ENCODE measurements at regions not wholly inside any gene's neighbourhood (a gene's known extent, or its start where the extent isn't known, plus 50 kb on each side); places are given as distances from the start of the nearest gene placed in this dataset.
A peak's percentile ranks its signal among the peaks of the same experiment; 100 is the strongest.

DNA sequence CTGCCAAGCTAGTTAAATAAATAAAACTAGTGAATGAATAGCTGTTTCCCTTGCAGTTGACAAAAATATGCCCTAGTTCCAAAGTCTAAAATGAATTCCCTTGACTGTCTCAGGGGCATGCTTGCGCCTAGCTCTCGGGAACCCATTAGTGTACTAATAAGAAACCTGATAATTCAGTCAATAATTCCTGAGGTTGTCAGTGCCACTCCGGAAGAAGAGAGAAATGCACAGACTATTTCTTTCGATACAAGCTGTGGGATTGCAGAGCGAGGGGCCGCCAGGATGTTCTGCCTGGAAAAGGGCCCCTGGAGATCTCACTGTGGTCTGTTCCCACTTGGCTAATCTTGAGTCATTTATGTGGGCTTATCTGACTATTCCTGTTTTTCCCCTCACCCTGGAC lies 56.4 kb upstream of the LARP1 start:
- no peaks in the 10 kb centered on the region for H3K9me3 ChIP-seq (ENCODE audit: low read length)
- no peaks in the 10 kb centered on the region for H3K9me2 ChIP-seq (replicated peaks; ENCODE audit: low read length)
- no peaks in the 10 kb centered on the region for H3K36me3 ChIP-seq (ENCODE audit: low read depth, low read length)
- intact Hi-C loops (cut with micrococcal nuclease), result no loop called here
- H3K4me2 ChIP-seq (ENCODE audit: low read length), result no peak overlapping the region
- CTCF ChIA-PET, result no interaction called here
- H3K4me1 ChIP-seq (ENCODE audit: insufficient read depth, low read length), result no peaks in the 10 kb centered on the region
- H2AFZ ChIP-seq (ENCODE audit: low read length), result no peak overlapping the region
- no peak overlapping the region for H3K27ac ChIP-seq (ENCODE audit: low read length)
- DNase-seq (no peak), ATAC-seq (no peak)
- H3F3A ChIP-seq (ENCODE audit: low read length, unreplicated experiment), result no peaks in the 10 kb centered on the region
- H3K79me2 ChIP-seq (ENCODE audit: low read length), result no peaks in the 10 kb centered on the region
- no peaks in the 10 kb centered on the region for H4K20me1 ChIP-seq (ENCODE audit: low read length)
- POLR2A ChIA-PET (ENCODE audit: unreplicated experiment), result no interaction called here
- TF ChIP-seq, protein P1, sequence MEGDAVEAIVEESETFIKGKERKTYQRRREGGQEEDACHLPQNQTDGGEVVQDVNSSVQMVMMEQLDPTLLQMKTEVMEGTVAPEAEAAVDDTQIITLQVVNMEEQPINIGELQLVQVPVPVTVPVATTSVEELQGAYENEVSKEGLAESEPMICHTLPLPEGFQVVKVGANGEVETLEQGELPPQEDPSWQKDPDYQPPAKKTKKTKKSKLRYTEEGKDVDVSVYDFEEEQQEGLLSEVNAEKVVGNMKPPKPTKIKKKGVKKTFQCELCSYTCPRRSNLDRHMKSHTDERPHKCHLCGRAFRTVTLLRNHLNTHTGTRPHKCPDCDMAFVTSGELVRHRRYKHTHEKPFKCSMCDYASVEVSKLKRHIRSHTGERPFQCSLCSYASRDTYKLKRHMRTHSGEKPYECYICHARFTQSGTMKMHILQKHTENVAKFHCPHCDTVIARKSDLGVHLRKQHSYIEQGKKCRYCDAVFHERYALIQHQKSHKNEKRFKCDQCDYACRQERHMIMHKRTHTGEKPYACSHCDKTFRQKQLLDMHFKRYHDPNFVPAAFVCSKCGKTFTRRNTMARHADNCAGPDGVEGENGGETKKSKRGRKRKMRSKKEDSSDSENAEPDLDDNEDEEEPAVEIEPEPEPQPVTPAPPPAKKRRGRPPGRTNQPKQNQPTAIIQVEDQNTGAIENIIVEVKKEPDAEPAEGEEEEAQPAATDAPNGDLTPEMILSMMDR (conservative IDR thresholded peaks at IDR 0.05; ENCODE audit: low read depth, low read length), result no peak
- TF ChIP-seq EZH2 (IDR thresholded peaks at IDR 0.05; ENCODE audit: low read length, unreplicated experiment) (no peak), EZH2phosphoT487 (IDR thresholded peaks at IDR 0.05; ENCODE audit: borderline replicate concordance, low read length) (no peak)
- H3K4me3 ChIP-seq (ENCODE audit: low read length), result no peak overlapping the region
- no peak overlapping the region for H3K9ac ChIP-seq (ENCODE audit: low read length)
- no peaks in the 10 kb centered on the region for H3K27me3 ChIP-seq (ENCODE audit: low read length)
- no TSS peak for BruUV-seq (replicated peaks)

DNA sequence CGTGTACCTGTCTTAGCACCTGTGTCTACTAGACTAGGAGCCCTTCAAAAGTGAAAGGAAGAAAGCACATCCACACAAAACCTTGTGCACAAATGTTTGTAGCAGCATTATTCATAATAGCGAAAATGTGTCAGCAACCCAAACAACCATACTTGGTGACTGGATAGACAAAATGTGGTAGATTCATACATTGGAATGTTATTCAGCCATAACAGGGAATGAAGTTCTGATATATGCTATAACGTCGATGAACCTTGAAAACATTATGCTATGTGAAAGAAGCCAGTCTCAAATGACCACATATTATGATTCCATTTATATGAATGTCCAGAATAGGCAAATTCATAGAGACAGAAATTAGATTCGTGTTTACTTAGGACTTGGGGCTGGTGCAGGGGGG lies 57.8 kb upstream of the LARP1 start:
- H4K20me1 ChIP-seq (ENCODE audit: low read length), result no peaks in the 10 kb centered on the region
- ChIA-PET CTCF (no interaction called here), POLR2A (ENCODE audit: unreplicated experiment) (no interaction called here)
- no peak overlapping the region for H2AFZ ChIP-seq (ENCODE audit: low read length)
- H3F3A ChIP-seq (ENCODE audit: low read length, unreplicated experiment), result no peaks in the 10 kb centered on the region
- no peak overlapping the region for H3K9ac ChIP-seq (ENCODE audit: low read length)
- intact Hi-C loops (cut with micrococcal nuclease), result no loop called here
- BruUV-seq (replicated peaks), result no TSS peak
- no peaks in the 10 kb centered on the region for H3K9me3 ChIP-seq (ENCODE audit: low read length)
- ATAC-seq (no peak), DNase-seq (peak; percentile 13)
- no peak overlapping the region for H3K27ac ChIP-seq (ENCODE audit: low read length)
- H3K4me3 ChIP-seq (ENCODE audit: low read length), result no peak overlapping the region
- no peak overlapping the region for H3K4me2 ChIP-seq (ENCODE audit: low read length)
- H3K9me2 ChIP-seq (replicated peaks; ENCODE audit: low read length), result no peaks in the 10 kb centered on the region
- H3K79me2 ChIP-seq (ENCODE audit: low read length), result no peaks in the 10 kb centered on the region
- TF ChIP-seq EZH2 (IDR thresholded peaks at IDR 0.05; ENCODE audit: low read length, unreplicated experiment) (no peak), EZH2phosphoT487 (IDR thresholded peaks at IDR 0.05; ENCODE audit: borderline replicate concordance, low read length) (no peak)
- TF ChIP-seq, protein P1 (conservative IDR thresholded peaks at IDR 0.05; ENCODE audit: low read depth, low read length), result no peak
- no peaks in the 10 kb centered on the region for H3K4me1 ChIP-seq (ENCODE audit: insufficient read depth, low read length)
- H3K27me3 ChIP-seq (ENCODE audit: low read length), result no peaks in the 10 kb centered on the region
- no peaks in the 10 kb centered on the region for H3K36me3 ChIP-seq (ENCODE audit: low read depth, low read length)

DNA sequence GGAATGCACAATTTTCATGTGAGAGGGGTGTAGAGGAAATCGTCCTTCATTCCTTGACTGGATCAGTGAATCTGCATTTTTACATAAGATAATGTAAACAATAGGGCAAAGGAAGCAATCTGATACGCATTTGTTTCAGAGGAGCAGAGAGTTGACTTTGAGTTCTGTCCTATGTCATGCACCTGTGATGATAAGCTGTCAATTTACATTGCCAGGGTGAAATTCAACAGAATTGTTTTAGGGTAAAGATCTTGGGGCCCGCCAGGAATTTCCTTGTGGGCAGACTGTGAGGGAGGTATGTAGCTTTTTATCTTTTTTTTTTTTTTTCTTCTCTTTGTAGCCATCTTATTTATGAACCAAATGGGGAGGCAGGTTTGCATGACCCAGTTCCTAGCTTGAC lies 58.3 kb upstream of the LARP1 start:
- ChIA-PET CTCF (no interaction called here), POLR2A (ENCODE audit: unreplicated experiment) (no interaction called here)
- no peaks in the 10 kb centered on the region for H3F3A ChIP-seq (ENCODE audit: low read length, unreplicated experiment)
- no peaks in the 10 kb centered on the region for H3K4me1 ChIP-seq (ENCODE audit: insufficient read depth, low read length)
- H3K4me2 ChIP-seq (ENCODE audit: low read length), result no peak overlapping the region
- DNase-seq (no peak), ATAC-seq (no peak)
- H3K27ac ChIP-seq (ENCODE audit: low read length), result no peak overlapping the region
- no peaks in the 10 kb centered on the region for H4K20me1 ChIP-seq (ENCODE audit: low read length)
- H3K9ac ChIP-seq (ENCODE audit: low read length), result no peak overlapping the region
- H2AFZ ChIP-seq (ENCODE audit: low read length), result no peak overlapping the region
- H3K27me3 ChIP-seq (ENCODE audit: low read length), result no peaks in the 10 kb centered on the region
- BruUV-seq (replicated peaks), result no TSS peak
- no peaks in the 10 kb centered on the region for H3K79me2 ChIP-seq (ENCODE audit: low read length)
- no peak overlapping the region for H3K4me3 ChIP-seq (ENCODE audit: low read length)
- no peaks in the 10 kb centered on the region for H3K9me2 ChIP-seq (replicated peaks; ENCODE audit: low read length)
- H3K36me3 ChIP-seq (ENCODE audit: low read depth, low read length), result no peaks in the 10 kb centered on the region
- TF ChIP-seq EZH2 (IDR thresholded peaks at IDR 0.05; ENCODE audit: low read length, unreplicated experiment) (no peak), EZH2phosphoT487 (IDR thresholded peaks at IDR 0.05; ENCODE audit: borderline replicate concordance, low read length) (no peak)
- TF ChIP-seq, protein P1 (conservative IDR thresholded peaks at IDR 0.05; ENCODE audit: low read depth, low read length), result no peak
- no peaks in the 10 kb centered on the region for H3K9me3 ChIP-seq (ENCODE audit: low read length)
- intact Hi-C loops (cut with micrococcal nuclease), result no loop called here
